Glomerular visceral epithelial cell (primary cell): ENCODE measurements at regions not wholly inside any gene's neighbourhood (a gene's known extent, or its start where the extent isn't known, plus 50 kb on each side); places are given as distances from the start of the nearest gene placed in this dataset.
A peak's percentile ranks its signal among the peaks of the same experiment; 100 is the strongest.
"Not testable (repeated sequence)": the region's sequence is repeated elsewhere in the genome, so short reads cannot be mapped to it uniquely, and the experiment has no call there.

ENCODE experiments used
- DNase-seq: peaks from one replicate; pipeline ENCODE4 v3.0.0-alpha.2; 2016; ENCODE audit errors: extremely low spot score

GRCh38 chr5:30194595-30194994 is 998.9 kb upstream of the CDH6 start:
- no peak for DNase-seq

GRCh38 chr5:30183795-30184194 is 1009.7 kb upstream of the CDH6 start:
- DNase-seq, result no peak

DNA sequence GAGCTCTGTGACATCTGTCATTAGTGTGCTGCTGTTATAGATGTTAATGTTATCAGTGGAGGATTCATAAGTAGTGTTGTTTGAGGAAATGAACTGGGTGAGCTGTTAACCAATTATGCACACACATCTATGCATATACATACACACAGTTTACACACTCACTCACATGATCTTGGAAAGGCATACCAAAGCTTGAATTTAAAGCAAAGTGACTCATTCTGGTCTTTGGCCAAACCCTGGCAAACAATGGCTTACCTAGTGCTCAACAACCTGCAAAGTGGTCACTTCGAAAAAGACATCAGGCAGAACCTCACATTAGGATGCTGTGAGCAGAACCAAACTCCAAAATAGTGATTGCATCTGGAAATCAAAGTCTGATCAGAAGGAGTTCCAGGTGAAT is 1037.3 kb upstream of the CDH6 start:
- DNase-seq, result peak; percentile 9

DNA sequence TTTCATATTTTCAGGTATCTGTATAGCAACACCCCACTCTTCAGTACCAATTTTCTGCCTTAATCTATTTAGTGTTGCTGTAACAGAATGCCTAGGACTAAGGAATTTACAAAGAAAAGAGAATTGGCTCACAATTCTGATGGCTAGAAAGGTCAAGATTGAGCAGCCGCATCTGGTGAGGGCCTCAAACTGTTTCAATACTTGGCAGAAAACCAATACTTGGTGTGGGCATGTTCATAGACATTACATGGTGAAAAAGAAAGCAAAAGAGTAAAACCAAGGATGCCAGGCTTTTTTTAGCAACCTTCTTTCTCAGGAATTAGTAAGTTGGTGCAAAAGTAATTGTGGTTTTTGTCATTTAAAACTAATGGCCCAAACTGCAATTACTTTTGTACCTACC is 1041.1 kb upstream of the CDH6 start:
- DNase-seq, result no peak

DNA sequence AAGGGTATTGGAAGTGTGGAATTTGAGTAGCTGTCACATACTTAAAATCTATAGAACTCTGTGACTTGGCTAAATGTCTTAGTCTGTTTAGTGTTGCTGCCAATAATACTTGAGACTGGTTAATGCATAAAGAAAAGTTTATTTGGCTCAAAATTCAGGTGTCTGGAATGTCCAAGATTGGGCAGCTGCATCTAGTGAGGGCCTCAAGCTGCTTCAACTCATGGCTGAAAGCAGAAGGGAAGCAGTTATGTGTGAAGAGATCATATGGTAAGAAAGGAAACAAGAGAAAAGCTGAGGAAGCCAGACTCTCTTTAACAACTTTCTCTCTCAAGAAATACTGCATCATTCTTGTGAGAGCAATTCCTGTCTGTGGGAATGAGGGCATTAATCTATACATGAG is 1043.3 kb upstream of the CDH6 start:
- no peak for DNase-seq

DNA sequence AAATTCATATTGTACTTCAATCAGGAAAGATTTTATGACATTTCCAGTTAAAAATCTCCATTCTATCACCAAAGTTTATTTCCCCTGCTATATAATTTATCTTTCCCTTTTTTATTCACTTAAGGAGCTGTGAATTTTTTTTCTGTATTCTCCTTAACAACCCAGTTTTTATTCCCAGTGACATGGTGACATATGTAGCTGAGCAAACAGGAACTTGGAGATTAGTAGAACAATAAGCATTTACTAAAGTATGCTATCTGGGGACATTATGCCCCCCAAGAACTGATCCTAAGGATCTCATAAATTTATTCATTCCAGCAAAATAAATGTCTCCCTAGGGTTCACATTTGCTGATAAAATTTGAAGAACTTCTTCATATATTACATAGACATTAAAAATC is 1044.0 kb upstream of the CDH6 start:
- DNase-seq, result no peak

DNA sequence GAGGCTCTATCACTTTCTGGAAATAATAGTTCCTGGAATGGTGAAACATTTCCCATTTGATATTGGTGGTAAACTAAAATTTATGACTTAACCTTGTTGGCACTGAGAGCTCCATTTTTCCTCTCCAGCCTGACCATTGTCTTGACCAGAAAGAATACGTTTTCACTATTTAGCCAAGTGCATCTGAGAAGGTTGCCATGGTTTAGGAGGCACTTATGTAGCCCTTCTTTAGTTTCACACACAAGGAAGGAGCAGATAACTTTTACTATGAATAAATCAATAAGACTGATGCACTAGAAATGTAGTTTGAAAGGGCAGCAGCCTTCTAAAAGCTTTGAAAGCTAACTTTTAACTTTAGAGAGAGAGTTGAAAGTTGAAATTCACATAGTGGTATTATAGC is 1045.5 kb upstream of the CDH6 start:
- DNase-seq, result no peak

DNA sequence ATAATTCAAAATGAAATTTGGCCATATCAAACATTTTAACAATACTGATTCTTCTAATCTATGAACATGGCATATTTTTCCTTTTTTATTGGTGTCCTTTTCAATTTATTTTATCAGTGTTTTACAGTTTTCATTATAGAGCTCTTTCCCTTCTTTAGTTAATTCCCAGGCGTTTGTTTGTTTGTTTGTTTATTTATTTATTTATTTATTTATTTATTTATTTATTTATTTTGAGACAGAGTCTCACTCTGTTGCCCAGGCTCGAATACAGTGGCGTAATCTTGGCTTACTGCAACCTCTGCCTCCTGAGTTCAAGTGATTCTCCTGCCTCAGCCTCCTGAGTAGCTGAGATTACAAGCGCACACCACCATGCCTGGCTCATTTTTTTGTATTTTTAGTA is 1049.4 kb upstream of the CDH6 start:
- not testable (repeated sequence) for DNase-seq

- DNase-seq, result no peak
Observed at GRCh38 chr5:30142432-30142831, 1051.1 kb upstream of the CDH6 start.

- no peak for DNase-seq
Observed at GRCh38 chr5:30121043-30121442, 1072.4 kb upstream of the CDH6 start.

GRCh38 chr5:30117135-30117534 is 1076.4 kb upstream of the CDH6 start:
- no peak for DNase-seq

GRCh38 chr5:30113542-30113941 is 1079.9 kb upstream of the CDH6 start:
- no peak for DNase-seq

- no peak for DNase-seq
Observed at GRCh38 chr5:30112867-30113266, 1080.6 kb upstream of the CDH6 start.

- DNase-seq, result no peak
Observed at GRCh38 chr5:30108051-30108450, 1085.4 kb upstream of the CDH6 start.

DNA sequence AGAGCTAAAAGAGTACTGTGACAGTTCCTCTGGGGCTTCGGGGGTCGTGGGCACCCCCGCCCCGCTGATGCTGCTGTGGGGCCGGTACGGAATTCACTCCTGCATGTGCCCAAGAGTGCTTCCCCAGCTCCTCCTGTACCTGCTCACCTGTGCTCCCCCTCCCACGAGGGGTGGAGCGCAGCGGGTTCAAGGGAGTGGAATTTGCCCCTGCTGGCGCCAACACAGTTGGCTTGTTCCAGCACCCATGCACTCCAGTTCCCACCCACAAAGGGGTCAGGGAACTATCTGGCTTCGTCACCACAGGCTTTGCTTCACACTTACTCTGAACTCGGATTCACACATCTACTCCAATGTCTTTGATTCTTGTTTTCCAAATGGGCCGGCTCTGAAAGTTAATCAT is 1086.9 kb upstream of the CDH6 start:
- no peak for DNase-seq

DNA sequence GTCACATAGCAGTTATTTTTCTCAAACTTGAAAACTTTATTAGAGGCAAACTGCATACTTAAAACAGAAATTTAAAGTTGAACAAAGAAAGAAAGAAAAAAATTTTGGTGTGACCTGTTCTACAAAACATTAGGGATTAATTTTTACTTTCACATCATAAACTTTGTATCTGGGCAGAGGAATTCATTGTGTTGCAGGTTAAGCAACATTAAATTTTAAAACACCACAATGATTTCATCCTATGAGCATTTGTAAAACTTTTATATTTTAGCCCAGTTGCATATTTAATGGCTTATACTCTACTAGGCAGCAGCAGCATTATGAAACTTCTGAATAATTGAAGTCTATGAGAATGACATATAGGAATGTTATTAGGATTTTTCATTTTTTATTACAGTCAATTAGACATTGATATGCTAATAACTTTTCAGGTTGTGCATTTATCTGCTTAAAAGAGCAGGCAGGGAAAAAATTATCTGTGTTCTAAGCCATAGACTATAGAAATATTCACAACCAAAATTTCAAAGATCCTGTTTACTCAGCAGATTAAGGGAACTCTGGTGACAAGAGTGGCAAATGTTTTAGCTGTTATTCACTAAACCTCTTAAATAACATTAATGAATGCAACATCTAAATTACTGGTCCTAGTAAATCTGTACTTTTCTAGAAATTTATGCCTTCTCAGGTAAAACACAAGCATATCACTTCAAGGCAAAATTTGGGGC is 1088.5 kb upstream of the CDH6 start:
- DNase-seq, result no peak

DNA sequence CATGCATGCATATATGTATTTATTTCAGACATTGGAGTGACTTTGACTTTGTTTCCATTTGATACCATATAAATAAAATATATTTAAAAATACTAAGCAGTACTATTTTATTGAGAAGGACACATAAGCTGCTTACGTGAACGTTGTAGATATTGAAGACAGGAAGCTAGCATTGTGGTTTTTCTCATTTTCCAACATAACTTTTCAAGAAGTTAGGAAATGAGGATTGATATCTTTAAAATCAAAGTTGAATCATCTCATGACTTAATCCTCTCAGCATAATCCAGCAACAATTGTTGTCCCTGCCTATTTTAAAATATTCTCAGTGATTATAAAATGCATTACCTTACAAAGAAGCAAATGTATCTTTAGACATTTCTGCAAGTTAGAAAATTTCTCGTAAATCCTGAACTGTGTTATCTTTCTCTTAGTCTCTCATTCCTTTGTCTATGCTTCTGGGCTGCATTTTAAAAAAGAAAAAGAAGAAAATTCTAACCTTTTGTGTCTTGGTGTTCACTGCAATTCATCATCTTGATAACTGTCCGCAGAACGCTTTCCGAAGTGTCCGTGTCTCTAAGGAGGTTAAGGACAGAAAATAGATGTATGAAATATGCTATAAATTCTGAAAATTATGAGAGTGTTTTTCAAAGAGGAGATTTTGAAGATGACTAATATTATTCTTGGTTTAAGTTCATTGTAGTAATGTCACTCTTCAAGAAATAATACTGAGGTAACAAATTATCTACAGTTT is 1089.9 kb upstream of the CDH6 start:
- no peak for DNase-seq

DNA sequence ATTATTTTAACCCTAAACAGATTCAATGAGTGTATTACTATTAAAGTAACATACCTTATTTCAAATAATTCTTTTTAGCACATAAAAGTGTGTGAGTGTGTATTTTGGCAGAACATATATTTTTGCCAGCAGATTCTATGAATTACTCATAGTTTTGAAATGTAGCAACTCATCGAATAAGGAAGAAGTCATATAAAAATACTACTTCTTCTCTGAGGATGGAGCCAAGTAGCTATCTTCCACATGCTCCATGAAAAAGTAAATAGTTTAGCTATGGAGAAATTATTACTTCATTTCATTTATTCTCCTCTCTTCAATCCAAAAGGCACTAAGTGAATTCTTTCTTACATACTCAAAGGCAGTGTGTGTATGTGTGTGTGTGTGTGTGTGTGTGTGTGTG is 1090.4 kb upstream of the CDH6 start:
- DNase-seq, result peak; percentile 32

DNA sequence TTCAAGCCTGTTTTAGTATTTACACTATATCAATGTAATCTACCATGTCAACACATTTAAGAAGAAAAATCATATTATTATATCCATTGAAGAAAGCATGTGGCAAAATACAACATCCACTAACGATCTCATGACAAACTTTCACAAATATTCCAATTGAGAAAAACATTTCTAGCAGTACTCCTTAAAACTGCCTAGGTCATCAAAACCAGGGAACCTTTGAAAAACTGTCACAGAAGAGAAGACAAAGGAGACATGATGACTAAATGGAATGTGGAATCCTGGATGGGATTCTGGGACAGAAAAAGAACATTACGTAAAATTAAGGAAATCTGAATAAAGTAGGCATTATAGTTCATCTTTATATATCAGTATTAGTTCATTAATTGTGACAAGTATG is 1091.3 kb upstream of the CDH6 start:
- no peak for DNase-seq

DNA sequence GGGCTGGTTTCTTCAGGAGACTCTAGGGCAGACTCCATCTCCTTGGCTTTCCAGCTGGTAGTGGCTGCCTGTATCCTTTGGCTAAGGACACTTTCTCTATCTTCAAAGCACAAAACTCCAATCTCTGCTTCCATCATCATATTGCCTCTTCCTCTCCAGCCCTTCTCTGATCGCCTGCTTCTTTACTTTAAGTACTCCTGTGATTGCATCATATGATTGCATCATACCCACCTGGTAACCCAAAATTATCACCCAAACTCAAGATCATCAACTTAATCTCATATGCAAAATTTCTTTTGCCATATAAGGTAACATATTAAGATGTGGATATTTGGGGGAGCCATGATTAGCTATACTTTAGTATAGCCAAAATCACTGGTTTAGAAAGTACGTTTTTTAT is 1092.6 kb upstream of the CDH6 start:
- no peak for DNase-seq

GRCh38 chr5:30100148-30100713 is 1093.3 kb upstream of the CDH6 start:
- DNase-seq, result no peak

GRCh38 chr5:30099634-30100033 is 1093.9 kb upstream of the CDH6 start:
- DNase-seq, result no peak

DNA sequence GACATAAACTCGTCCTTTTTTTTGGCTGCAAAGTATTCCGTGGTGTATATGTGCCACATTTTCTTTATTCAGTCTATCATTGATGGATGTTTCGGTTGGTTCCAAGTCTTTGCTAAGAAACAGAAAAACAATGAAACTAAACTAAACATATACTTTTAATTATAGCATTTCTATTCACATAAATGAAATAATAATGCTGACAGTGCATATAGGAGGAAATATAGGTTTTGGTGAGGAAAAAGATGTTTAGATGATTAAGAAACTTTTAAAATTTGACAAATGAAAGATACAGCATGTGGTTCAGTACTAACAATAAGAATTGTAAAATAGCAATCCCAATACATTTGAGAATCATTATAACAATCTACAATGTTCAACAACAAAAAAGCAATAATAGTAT is 1094.5 kb upstream of the CDH6 start:
- no peak for DNase-seq
